ENCODE measurements at regions not wholly inside any gene's neighbourhood (a gene's known extent, or its start where the extent isn't known, plus 50 kb on each side); places are given as distances from the start of the nearest gene placed in this dataset.

GRCh38 chr3:70464876-70465275, 152.4 kb upstream of the MDFIC2 start:
- TF ChIP-seq CTCF (IDR thresholded peaks at IDR 0.05; ENCODE audit: extremely low read depth in 1 of 2, insufficient read depth in 1 of 2, low read depth in 1 of 2, low read length in 2 of 2) (no peak), POLR2A (IDR thresholded peaks at IDR 0.05; ENCODE audit: low read depth, low read length) (no peak), JUN (IDR thresholded peaks at IDR 0.05; ENCODE audit: borderline replicate concordance, insufficient read depth, insufficient read length, low read depth) (no peak), MYC (IDR thresholded peaks at IDR 0.05; ENCODE audit: low read depth, low read length) (no peak), FOS (IDR thresholded peaks at IDR 0.05; ENCODE audit: borderline replicate concordance, insufficient read depth, low read length) (no peak), EZH2 (IDR thresholded peaks at IDR 0.05; ENCODE audit: borderline replicate concordance, low read depth, low read length, severe bottlenecking) (no peak), POLR2AphosphoS5 (IDR thresholded peaks at IDR 0.05; ENCODE audit: insufficient read depth, low read depth, low read length) (no peak)

Data from endothelial cell of umbilical vein (primary cell).